Neural progenitor cell (in vitro differentiated cells): ENCODE measurements at regions not wholly inside any gene's neighbourhood (a gene's known extent, or its start where the extent isn't known, plus 50 kb on each side); places are given as distances from the start of the nearest gene placed in this dataset.

Experiments
- EZH2 ChIP-seq: fragments of 200-600 bp; sonication (generic); IDR thresholded peaks from 2 replicates; pipeline ENCODE4 v1.6.1; 2017; ENCODE audit warnings: antibody characterized with exemption, mild to moderate bottlenecking, moderate library complexity
- TF ChIP-seq, protein P1 (sequence below): fragments of 200-600 bp; sonication (generic); IDR thresholded peaks from 2 replicates; pipeline ENCODE4 v1.5.1; 2017; ENCODE audit warnings: antibody characterized with exemption, mild to moderate bottlenecking

DNA sequence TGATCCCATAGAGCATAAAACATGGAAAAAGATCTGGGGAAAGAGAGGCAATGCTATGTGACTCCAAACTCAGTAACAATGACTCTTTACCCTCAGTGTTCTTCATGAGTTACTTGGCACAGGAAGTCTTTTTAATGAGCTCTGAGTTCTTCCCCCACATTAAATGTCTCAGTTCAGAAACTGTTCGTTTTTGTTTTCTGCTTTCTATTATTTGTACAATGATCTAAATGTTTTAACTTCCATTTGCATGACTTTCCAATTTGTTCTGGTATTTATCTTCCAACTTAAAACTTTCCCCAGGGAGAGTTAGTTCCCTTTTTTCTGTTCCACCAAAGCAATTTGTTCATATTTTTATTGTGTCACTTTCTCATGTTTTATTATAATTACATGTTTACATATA lies 177.0 kb upstream of the ZBTB20 start:
- TF ChIP-seq, protein P1, sequence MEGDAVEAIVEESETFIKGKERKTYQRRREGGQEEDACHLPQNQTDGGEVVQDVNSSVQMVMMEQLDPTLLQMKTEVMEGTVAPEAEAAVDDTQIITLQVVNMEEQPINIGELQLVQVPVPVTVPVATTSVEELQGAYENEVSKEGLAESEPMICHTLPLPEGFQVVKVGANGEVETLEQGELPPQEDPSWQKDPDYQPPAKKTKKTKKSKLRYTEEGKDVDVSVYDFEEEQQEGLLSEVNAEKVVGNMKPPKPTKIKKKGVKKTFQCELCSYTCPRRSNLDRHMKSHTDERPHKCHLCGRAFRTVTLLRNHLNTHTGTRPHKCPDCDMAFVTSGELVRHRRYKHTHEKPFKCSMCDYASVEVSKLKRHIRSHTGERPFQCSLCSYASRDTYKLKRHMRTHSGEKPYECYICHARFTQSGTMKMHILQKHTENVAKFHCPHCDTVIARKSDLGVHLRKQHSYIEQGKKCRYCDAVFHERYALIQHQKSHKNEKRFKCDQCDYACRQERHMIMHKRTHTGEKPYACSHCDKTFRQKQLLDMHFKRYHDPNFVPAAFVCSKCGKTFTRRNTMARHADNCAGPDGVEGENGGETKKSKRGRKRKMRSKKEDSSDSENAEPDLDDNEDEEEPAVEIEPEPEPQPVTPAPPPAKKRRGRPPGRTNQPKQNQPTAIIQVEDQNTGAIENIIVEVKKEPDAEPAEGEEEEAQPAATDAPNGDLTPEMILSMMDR, result no peak
- TF ChIP-seq EZH2, result no peak
